Astrocyte (in vitro differentiated cells and primary cell): ENCODE measurements at regions not wholly inside any gene's neighbourhood (a gene's known extent, or its start where the extent isn't known, plus 50 kb on each side); places are given as distances from the start of the nearest gene placed in this dataset.

Experiments
- CTCF ChIP-seq: IDR thresholded peaks from 2 replicates; pipeline ENCODE4 v1.5.1; 2011; ENCODE audit warnings: low read depth, mild to moderate bottlenecking, inconsistent platforms, low read length, moderate library complexity; ENCODE audit not compliant: insufficient read depth
- EZH2 ChIP-seq: IDR thresholded peaks from 2 replicates; pipeline ENCODE4 v1.6.1; 2012; ENCODE audit warnings: mild to moderate bottlenecking, low read length, inconsistent platforms; ENCODE audit not compliant: insufficient read depth

GRCh38 chr16:55968221-55968620, 93.0 kb upstream of the CES5A start:
- TF ChIP-seq CTCF (no peak), EZH2 (no peak)
